ENCODE measurements at regions not wholly inside any gene's neighbourhood (a gene's known extent, or its start where the extent isn't known, plus 50 kb on each side); places are given as distances from the start of the nearest gene placed in this dataset.

- CTCF ChIA-PET = no interaction called here
- H3K4me3 ChIP-seq (ENCODE audit: low read depth, low read length, poor library complexity, severe bottlenecking) = no peak overlapping the region
- TF ChIP-seq EZH2 (IDR thresholded peaks at IDR 0.05; ENCODE audit: borderline replicate concordance, low read depth, low read length, poor library complexity, severe bottlenecking) (no peak), CTCF (conservative IDR thresholded peaks at IDR 0.05; ENCODE audit: low read depth, low read length) (no peak)
- no peaks in the 10 kb centered on the region for H3K9me3 ChIP-seq (ENCODE audit: low read depth, low read length, poor library complexity, severe bottlenecking)
- DNase-seq (ENCODE audit: low spot score) = no peak
- intact Hi-C loops (cut with micrococcal nuclease; ENCODE audit: unreplicated experiment) = no loop called here
- H3K4me1 ChIP-seq (ENCODE audit: insufficient read depth, low read length, poor library complexity, severe bottlenecking) = no peaks in the 10 kb centered on the region
- H3K27ac ChIP-seq (ENCODE audit: low read depth, low read length, poor library complexity, severe bottlenecking) = no peak overlapping the region
- POLR2A ChIA-PET (ENCODE audit: low non-redundant PET) = no interaction called here
- H3K27me3 ChIP-seq (replicated peaks; ENCODE audit: insufficient read depth, low read depth, low read length, poor library complexity) = peaks cover 57% of the 10 kb centered on the region
- no peaks in the 10 kb centered on the region for H3K36me3 ChIP-seq (ENCODE audit: insufficient read depth, low read length, poor library complexity, severe bottlenecking)
- BruUV-seq (replicated peaks) = no TSS peak
Observed at GRCh38 chr3:180835501-180835900, 77.0 kb upstream of the FXR1 start.

GRCh38 chr3:180836766-180837165 lies 75.7 kb upstream of the FXR1 start:
- ChIA-PET CTCF (no interaction called here), POLR2A (ENCODE audit: low non-redundant PET) (no interaction called here)
- TF ChIP-seq EZH2 (IDR thresholded peaks at IDR 0.05; ENCODE audit: borderline replicate concordance, low read depth, low read length, poor library complexity, severe bottlenecking) (no peak), CTCF (conservative IDR thresholded peaks at IDR 0.05; ENCODE audit: low read depth, low read length) (no peak)
- no peaks in the 10 kb centered on the region for H3K36me3 ChIP-seq (ENCODE audit: insufficient read depth, low read length, poor library complexity, severe bottlenecking)
- H3K4me3 ChIP-seq (ENCODE audit: low read depth, low read length, poor library complexity, severe bottlenecking) = no peak overlapping the region
- no peak for DNase-seq (ENCODE audit: low spot score)
- H3K27ac ChIP-seq (ENCODE audit: low read depth, low read length, poor library complexity, severe bottlenecking) = no peak overlapping the region
- no TSS peak for BruUV-seq (replicated peaks)
- H3K27me3 ChIP-seq (replicated peaks; ENCODE audit: insufficient read depth, low read depth, low read length, poor library complexity) = peaks cover 68% of the 10 kb centered on the region
- no peaks in the 10 kb centered on the region for H3K9me3 ChIP-seq (ENCODE audit: low read depth, low read length, poor library complexity, severe bottlenecking)
- intact Hi-C loops (cut with micrococcal nuclease; ENCODE audit: unreplicated experiment) = no loop called here
- no peaks in the 10 kb centered on the region for H3K4me1 ChIP-seq (ENCODE audit: insufficient read depth, low read length, poor library complexity, severe bottlenecking)

GRCh38 chr3:180854887-180855286 lies 57.6 kb upstream of the FXR1 start:
- no TSS peak for BruUV-seq (replicated peaks)
- Histone ChIP-seq H3K9me3 (ENCODE audit: low read depth, low read length, poor library complexity, severe bottlenecking) (no peaks in the 10 kb centered on the region), H3K4me3 (ENCODE audit: low read depth, low read length, poor library complexity, severe bottlenecking) (no peak overlapping the region), H3K27ac (ENCODE audit: low read depth, low read length, poor library complexity, severe bottlenecking) (no peak overlapping the region), H3K4me1 (ENCODE audit: insufficient read depth, low read length, poor library complexity, severe bottlenecking) (no peaks in the 10 kb centered on the region), H3K27me3 (replicated peaks; ENCODE audit: insufficient read depth, low read depth, low read length, poor library complexity) (peaks cover 32% of the 10 kb centered on the region), H3K36me3 (ENCODE audit: insufficient read depth, low read length, poor library complexity, severe bottlenecking) (no peaks in the 10 kb centered on the region)
- intact Hi-C loops (cut with micrococcal nuclease; ENCODE audit: unreplicated experiment) = no loop called here
- ChIA-PET CTCF (no interaction called here), POLR2A (ENCODE audit: low non-redundant PET) (interaction anchor here (0.7 kb wide), 1 partner anchor 51 kb away, joined by 4 read pairs; no protein-coding TSS in a partner anchor)
- no peak for DNase-seq (ENCODE audit: low spot score)
- no peak for TF ChIP-seq CTCF (conservative IDR thresholded peaks at IDR 0.05; ENCODE audit: low read depth, low read length)
- no peak for TF ChIP-seq EZH2 (IDR thresholded peaks at IDR 0.05; ENCODE audit: borderline replicate concordance, low read depth, low read length, poor library complexity, severe bottlenecking)

Measured in A673 (cell line).